Activated CD4-positive, alpha-beta memory T cell treated with anti-CD3 and anti-CD28 coated beads, Interleukin-2, amount 10 ng/mL, durations not matched to agents 7 days and 5 days (primary cell): ENCODE measurements at regions not wholly inside any gene's neighbourhood (a gene's known extent, or its start where the extent isn't known, plus 50 kb on each side); places are given as distances from the start of the nearest gene placed in this dataset.

Experiments
- CTCF ChIA-PET: fragments of 350-600 bp; sonication (Branson Sonifier 250); formaldehyde crosslinking; loops from one replicate; lab custom pipeline; 2021; ENCODE audit warnings: antibody characterized with exemption, inconsistent platforms; lab: Charles Lee
- POLR2A ChIA-PET: fragments of 350-600 bp; sonication (Branson Sonifier 250); formaldehyde crosslinking; loops from one replicate; lab custom pipeline; 2021; ENCODE audit warnings: antibody characterized with exemption; lab: Charles Lee
- DNase-seq: peaks from one replicate; pipeline ENCODE4 v3.0.0-alpha.2; 2020
- H3K27ac Mint-ChIP-seq: one replicate; pipeline ENCODE4 v1.8.0; 2021; ENCODE audit warnings: mild to moderate bottlenecking, mixed read lengths
- H3K27me3 Mint-ChIP-seq: one replicate; pipeline ENCODE4 v1.8.0; 2021; ENCODE audit warnings: mixed read lengths
- H3K36me3 Mint-ChIP-seq: one replicate; pipeline ENCODE4 v1.8.0; 2021; ENCODE audit warnings: low read depth, mixed read lengths
- H3K4me1 Mint-ChIP-seq: one replicate; pipeline ENCODE4 v1.8.0; 2021; ENCODE audit warnings: mixed read lengths
- H3K4me3 Mint-ChIP-seq: one replicate; pipeline ENCODE4 v1.8.0; 2021; ENCODE audit warnings: mild to moderate bottlenecking, mixed read lengths
- H3K9me3 Mint-ChIP-seq: one replicate; pipeline ENCODE4 v1.8.0; 2021; ENCODE audit warnings: mixed read lengths

- CTCF ChIA-PET = interaction anchor here (1.7 kb wide), 1 partner anchor 35 kb away, joined by 4 read pairs; no protein-coding TSS in a partner anchor
- H3K27me3 Mint-ChIP-seq = peaks cover 45% of the 10 kb centered on the region
Observed at GRCh38 chr9:84138541-84138940, 157.9 kb downstream of the RMI1 start.

DNA sequence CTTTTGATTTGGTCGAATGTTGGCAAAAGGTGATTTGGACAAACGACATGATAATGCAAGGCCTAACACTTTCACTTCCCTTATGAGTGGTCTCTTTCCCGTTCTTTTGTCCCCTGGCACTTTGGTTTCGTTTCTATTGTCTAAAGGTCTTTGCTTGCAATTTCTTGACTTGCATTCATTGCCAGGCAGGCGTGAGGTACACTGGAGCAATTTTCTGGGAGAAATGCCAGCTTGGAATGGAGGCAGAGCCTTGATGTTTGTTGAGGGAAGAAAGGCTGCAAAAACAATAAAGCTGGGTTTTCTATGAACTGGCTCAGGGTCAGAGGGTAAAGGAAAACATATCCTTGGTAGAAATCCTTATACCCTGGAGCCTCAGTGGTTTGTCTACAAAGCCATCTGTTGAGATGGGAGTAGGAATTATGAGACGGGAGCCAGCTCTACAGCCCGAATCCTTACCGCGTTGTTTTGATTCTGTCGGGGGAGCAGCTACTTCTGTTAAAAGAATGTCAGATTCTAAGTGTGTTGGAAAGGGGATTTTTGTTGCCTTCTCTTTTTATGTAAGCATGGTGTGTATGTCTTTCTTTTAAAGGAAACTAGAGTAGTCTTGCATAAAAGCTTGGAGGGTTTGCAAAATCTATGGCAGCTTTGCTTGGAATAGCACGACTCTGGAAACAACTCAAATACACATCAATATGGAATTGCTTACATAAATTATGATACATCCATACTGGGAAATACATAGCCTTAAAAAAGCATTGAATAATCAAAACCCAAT lies 158.9 kb downstream of the RMI1 start:
- Mint-ChIP-seq H3K9me3 (no peaks in the 10 kb centered on the region), H3K27me3 (peaks cover 46% of the 10 kb centered on the region), H3K4me3 (peak overlapping the region; percentile 18), H3K27ac (no peak overlapping the region), H3K36me3 (no peaks in the 10 kb centered on the region), H3K4me1 (peaks cover 14% of the 10 kb centered on the region)
- POLR2A ChIA-PET = no interaction called here
- DNase-seq = no peak
- CTCF ChIA-PET = interaction anchor here (1.7 kb wide), 1 partner anchor 34 kb away, joined by 4 read pairs; no protein-coding TSS in a partner anchor

More at GRCh38 chr9:84138541-84138940, 157.9 kb downstream of the RMI1 start:
- H3K27ac Mint-ChIP-seq = no peak overlapping the region
- H3K36me3 Mint-ChIP-seq = no peaks in the 10 kb centered on the region
- POLR2A ChIA-PET = no interaction called here
- no peak for DNase-seq
- peaks cover 14% of the 10 kb centered on the region for H3K4me1 Mint-ChIP-seq
- H3K4me3 Mint-ChIP-seq = no peak overlapping the region
- H3K9me3 Mint-ChIP-seq = no peaks in the 10 kb centered on the region

- Mint-ChIP-seq H3K9me3 (no peaks in the 10 kb centered on the region), H3K27ac (no peak overlapping the region), H3K4me3 (peak overlapping the region; percentile 67), H3K4me1 (peaks cover 14% of the 10 kb centered on the region), H3K36me3 (no peaks in the 10 kb centered on the region), H3K27me3 (peaks cover 46% of the 10 kb centered on the region)
- CTCF ChIA-PET = interaction anchor here (0.6 kb wide), 1 partner anchor 212 kb away, joined by 5 read pairs; no protein-coding TSS in a partner anchor
- peak; percentile 18 for DNase-seq
- POLR2A ChIA-PET = interaction anchor here (0.8 to 1.3 kb wide), 2 partner anchors 162 to 176 kb away, joined by 3 read pairs; no protein-coding TSS in a partner anchor
Observed at GRCh38 chr9:84140535-84141101, 160.0 kb downstream of the RMI1 start.

- Mint-ChIP-seq H3K4me1 (peaks cover 14% of the 10 kb centered on the region), H3K9me3 (no peaks in the 10 kb centered on the region), H3K36me3 (no peaks in the 10 kb centered on the region), H3K27ac (no peak overlapping the region), H3K27me3 (peaks cover 46% of the 10 kb centered on the region), H3K4me3 (no peak overlapping the region)
- ChIA-PET CTCF (no interaction called here), POLR2A (interaction anchor here (0.8 kb wide), 1 partner anchor 163 kb away, joined by 3 read pairs; no protein-coding TSS in a partner anchor)
- DNase-seq = no peak
Observed at GRCh38 chr9:84141741-84142370, 161.3 kb downstream of the RMI1 start.

GRCh38 chr9:84145031-84145430 lies 164.4 kb downstream of the RMI1 start:
- Mint-ChIP-seq H3K27ac (no peak overlapping the region), H3K36me3 (no peaks in the 10 kb centered on the region), H3K4me1 (peaks cover 7% of the 10 kb centered on the region), H3K4me3 (no peak overlapping the region), H3K27me3 (peaks cover 31% of the 10 kb centered on the region), H3K9me3 (no peaks in the 10 kb centered on the region)
- ChIA-PET CTCF (no interaction called here), POLR2A (no interaction called here)
- no peak for DNase-seq

DNA sequence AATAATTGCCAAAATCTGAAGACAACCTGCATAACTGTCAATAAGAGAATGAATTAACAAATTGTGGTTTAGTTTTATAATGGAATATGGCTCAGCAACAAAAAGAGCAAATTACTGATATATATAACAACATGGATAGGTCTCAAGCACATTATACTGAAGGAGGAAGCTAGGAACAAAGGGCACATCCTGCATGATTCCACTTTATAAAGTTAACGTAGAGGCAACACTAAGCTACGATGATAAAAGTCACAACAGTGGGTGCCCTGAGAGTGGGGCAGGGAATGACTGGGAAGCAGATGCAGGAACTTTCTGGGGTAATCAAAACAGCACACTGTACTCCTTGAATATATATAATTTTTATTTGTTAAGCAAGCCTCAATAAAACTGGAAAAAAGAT lies 165.2 kb downstream of the RMI1 start:
- CTCF ChIA-PET = no interaction called here
- POLR2A ChIA-PET = no interaction called here
- Mint-ChIP-seq H3K36me3 (no peaks in the 10 kb centered on the region), H3K9me3 (no peaks in the 10 kb centered on the region), H3K27me3 (peaks cover 25% of the 10 kb centered on the region), H3K27ac (no peak overlapping the region), H3K4me3 (no peak overlapping the region), H3K4me1 (peaks cover 2% of the 10 kb centered on the region)
- no peak for DNase-seq

- Mint-ChIP-seq H3K36me3 (no peaks in the 10 kb centered on the region), H3K4me3 (no peak overlapping the region), H3K9me3 (no peaks in the 10 kb centered on the region), H3K27me3 (peaks cover 14% of the 10 kb centered on the region), H3K27ac (no peak overlapping the region), H3K4me1 (no peaks in the 10 kb centered on the region)
- no peak for DNase-seq
- ChIA-PET POLR2A (no interaction called here), CTCF (interaction anchor here (1.1 to 1.5 kb wide), 2 partner anchors 25 to 26 kb away, joined by 4 read pairs; no protein-coding TSS in a partner anchor)
Observed at GRCh38 chr9:84146893-84147710, 166.5 kb downstream of the RMI1 start.

- H3K36me3 Mint-ChIP-seq = no peaks in the 10 kb centered on the region
- no peaks in the 10 kb centered on the region for H3K4me1 Mint-ChIP-seq
- H3K27ac Mint-ChIP-seq = no peak overlapping the region
- no peak for DNase-seq
- ChIA-PET POLR2A (no interaction called here), CTCF (interaction anchor here (0.8 kb wide), 1 partner anchor 59 kb away, joined by 3 read pairs; no protein-coding TSS in a partner anchor)
- peaks cover 11% of the 10 kb centered on the region for H3K27me3 Mint-ChIP-seq
- no peak overlapping the region for H3K4me3 Mint-ChIP-seq
- no peaks in the 10 kb centered on the region for H3K9me3 Mint-ChIP-seq
Observed at GRCh38 chr9:84151236-84151635, 170.6 kb downstream of the RMI1 start.

- CTCF ChIA-PET = no interaction called here
- Mint-ChIP-seq H3K4me1 (no peaks in the 10 kb centered on the region), H3K27ac (no peak overlapping the region), H3K9me3 (no peaks in the 10 kb centered on the region), H3K4me3 (no peak overlapping the region), H3K27me3 (peaks cover 11% of the 10 kb centered on the region), H3K36me3 (no peaks in the 10 kb centered on the region)
- POLR2A ChIA-PET = no interaction called here
- DNase-seq = no peak
Observed at GRCh38 chr9:84151640-84152039, 171.0 kb downstream of the RMI1 start.

DNA sequence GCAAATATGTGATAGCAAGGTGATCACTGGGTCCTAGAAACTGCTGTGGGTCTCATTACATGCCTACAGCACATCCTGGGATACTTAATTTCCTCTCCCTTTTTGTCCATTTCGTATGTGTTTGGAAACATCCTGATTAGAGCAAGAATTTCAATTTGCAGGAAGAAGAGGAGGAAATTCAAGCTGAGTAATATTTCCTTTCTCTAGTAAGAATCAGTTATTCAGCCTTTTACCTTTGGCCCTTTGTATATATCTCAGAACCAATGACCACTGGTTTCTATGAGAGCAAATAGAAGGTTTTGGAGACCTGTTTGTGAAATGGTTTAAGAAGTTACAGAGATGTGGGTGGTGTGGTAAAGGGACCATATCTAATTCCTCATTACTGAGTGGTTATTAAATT lies 171.6 kb downstream of the RMI1 start:
- Mint-ChIP-seq H3K36me3 (no peaks in the 10 kb centered on the region), H3K4me3 (no peak overlapping the region), H3K9me3 (no peaks in the 10 kb centered on the region), H3K4me1 (no peaks in the 10 kb centered on the region), H3K27me3 (peaks cover 11% of the 10 kb centered on the region), H3K27ac (no peak overlapping the region)
- no peak for DNase-seq
- ChIA-PET CTCF (no interaction called here), POLR2A (no interaction called here)

DNA sequence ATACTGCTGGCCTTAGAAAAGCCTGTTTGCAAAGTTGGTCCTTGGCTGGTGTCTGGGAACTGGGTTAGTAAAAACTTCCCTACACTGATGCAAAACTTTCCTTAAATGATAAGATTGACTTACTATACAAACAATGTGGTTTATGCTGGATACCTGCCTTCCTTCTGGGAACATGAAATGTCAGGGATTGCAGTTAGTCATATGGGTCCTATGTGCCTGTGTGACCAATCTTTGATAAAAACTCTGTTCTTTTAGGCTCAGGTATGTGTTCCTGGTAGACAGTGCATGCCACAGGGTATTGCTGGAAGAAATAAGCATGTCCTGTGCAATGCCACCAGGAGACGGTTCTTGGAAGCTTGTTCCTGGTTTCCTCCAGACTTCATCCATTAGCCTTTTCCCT lies 173.3 kb downstream of the RMI1 start:
- Mint-ChIP-seq H3K27me3 (peaks cover 19% of the 10 kb centered on the region), H3K9me3 (no peaks in the 10 kb centered on the region), H3K4me1 (no peaks in the 10 kb centered on the region), H3K4me3 (no peak overlapping the region), H3K27ac (no peak overlapping the region), H3K36me3 (no peaks in the 10 kb centered on the region)
- POLR2A ChIA-PET = no interaction called here
- CTCF ChIA-PET = interaction anchor here (1.6 kb wide), 1 partner anchor 19 kb away, joined by 5 read pairs; no protein-coding TSS in a partner anchor
- no peak for DNase-seq

DNA sequence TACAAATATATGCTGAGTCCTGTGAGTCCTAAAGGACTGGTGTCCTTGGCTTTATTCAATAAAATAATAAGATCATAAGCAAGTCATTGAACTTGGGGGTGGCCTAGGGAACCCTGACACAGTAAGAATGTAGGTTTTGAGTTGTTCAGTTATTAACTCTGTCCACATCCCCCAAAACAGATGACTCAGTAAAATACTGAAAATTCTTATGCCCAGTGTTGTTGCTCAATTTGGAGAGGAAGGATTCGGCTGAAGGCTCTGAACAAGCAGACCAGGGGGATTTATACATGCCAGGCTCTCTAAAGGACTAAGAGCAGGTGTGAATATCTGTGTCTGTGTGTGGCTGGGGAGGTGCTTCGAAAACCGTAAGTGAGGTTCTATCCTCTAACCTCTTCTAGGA lies 173.7 kb downstream of the RMI1 start:
- peaks cover 22% of the 10 kb centered on the region for H3K27me3 Mint-ChIP-seq
- ChIA-PET POLR2A (no interaction called here), CTCF (interaction anchor here (1.6 kb wide), 1 partner anchor 19 kb away, joined by 5 read pairs; no protein-coding TSS in a partner anchor)
- no peak overlapping the region for H3K27ac Mint-ChIP-seq
- no peaks in the 10 kb centered on the region for H3K36me3 Mint-ChIP-seq
- no peaks in the 10 kb centered on the region for H3K4me1 Mint-ChIP-seq
- no peak for DNase-seq
- no peaks in the 10 kb centered on the region for H3K9me3 Mint-ChIP-seq
- no peak overlapping the region for H3K4me3 Mint-ChIP-seq
